ENCODE measurements at regions not wholly inside any gene's neighbourhood (a gene's known extent, or its start where the extent isn't known, plus 50 kb on each side); places are given as distances from the start of the nearest gene placed in this dataset.

DNA sequence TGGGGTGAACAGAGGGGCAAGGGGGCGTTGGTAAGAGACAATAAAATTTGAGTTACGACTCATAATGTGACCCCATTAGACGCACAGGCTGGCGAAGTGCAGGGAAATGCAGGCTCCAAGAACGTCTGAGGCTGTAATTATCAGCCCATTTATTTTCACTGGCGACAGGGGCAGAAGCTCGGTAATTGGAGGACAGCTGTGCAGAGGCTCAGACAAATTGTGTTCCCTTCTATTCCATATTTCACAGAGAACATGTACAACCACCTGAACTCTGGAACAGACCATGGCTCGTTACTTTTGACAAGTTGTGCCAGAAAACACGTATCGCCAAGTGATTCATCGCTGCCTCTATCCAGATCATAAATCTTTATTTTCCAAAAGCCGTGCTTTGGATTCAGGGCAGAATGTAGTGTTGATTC lies 137.3 kb upstream of the FRMD4A start:
- no peak for DNase-seq (ENCODE audit: low spot score)

DNA sequence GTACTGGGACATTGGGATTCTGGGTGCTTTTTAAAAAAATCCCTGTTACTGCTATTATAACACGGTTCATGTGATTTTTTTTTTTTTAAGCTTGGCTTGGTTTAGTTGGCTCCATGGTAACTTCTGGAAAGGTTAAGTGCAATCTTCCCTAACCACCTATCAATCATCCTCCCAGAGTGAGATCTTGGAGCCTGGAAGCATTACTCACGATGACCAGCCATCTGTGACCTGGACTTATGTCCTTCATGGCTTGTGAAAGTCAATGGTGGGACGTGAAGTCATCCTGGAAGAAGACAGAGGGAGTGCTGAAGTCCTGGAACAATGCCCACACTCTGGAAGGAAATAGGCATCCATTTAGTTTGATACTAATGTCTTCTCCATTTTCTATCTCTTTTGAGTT lies 135.5 kb upstream of the FRMD4A start:
- no peak for DNase-seq (ENCODE audit: low spot score)

DNA sequence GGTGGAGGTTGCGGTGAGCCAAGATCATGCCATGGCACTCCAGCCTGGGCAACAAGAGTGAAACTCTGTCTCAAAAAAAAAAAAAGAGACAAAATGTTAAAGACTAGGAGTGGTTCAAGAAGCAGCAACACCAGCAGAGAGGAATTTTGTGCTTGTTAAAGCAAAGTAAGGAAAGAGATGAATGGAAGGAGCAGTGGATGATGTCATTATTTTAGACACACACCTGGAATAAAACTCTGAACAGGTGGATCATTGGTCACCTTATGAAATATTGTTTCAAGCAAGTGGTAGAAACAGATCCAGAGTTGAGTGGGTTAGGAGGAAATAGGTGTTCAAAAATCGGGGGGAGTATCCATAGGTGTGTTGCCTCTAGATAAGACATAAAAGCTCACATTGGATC lies 129.7 kb upstream of the FRMD4A start:
- DNase-seq (ENCODE audit: low spot score) = no peak

DNA sequence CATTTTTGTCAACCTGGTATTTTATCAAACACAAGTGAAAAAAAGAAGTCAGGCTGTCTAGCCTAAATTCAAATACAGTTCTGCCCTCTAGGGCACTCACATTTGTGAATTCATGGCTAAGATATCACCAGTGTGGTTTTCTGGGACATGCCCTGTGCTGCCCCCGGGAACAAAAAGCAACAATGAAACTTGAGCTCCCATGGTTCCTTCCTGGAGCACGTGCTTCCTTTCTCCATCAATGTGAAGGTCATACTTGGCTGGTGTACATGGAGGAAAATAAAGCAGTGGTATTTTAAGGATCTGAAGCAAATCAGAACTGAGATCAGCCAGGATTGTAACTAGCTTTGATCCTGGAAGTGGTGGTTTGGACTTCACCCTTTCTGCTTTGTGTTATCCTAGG lies 128.9 kb upstream of the FRMD4A start:
- DNase-seq (ENCODE audit: low spot score) = no peak

DNA sequence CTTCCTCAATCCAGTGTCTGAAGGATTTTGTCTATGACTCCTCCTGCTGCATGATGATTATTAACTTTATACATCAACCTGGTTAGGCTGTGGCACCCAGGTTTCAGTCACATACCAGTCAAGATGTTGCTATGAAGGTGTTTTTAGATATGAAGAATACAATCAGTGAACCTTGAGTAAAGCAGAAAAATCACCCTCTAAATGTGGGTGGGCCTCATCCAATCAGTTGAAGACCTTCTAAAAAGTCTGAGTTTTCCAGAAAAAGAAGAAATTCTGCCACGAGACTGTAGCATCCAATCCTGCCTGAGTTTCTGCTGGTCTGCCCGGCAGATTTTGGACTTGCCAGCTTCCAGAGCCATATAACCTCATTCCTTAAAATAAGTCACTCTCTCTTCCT lies 126.1 kb upstream of the FRMD4A start:
- no peak for DNase-seq (ENCODE audit: low spot score)

DNA sequence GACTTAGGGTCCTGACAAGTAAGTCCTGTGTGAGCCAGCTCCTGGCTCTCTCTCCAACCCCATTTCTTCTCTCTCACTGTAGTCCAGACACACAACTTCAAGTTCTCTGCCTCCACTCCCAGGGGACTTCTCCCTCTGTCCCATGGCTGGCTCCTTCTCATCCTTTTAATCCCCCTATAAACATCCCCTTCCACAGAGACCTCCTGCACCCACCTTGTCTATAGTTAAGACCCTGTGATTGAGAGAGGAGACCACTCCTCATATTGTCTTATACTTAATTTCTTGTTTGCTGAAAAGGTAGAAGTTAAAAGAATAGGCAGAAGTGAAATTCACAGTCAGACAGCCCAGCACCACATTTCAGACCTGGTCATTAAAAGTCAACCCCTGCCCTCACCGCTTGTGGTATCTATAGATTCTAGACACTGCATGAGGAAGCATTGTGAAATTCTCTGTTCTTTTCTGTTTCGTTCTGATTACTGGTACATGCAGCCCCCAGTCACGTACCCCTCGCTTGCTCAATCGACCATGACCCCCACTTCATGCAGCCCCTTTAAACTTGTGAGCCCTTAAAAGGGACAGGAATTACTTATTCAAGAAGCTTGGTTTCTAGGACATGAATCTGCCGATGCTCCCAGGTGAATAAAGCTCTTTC lies 125.6 kb upstream of the FRMD4A start:
- no peak for DNase-seq (ENCODE audit: low spot score)

DNA sequence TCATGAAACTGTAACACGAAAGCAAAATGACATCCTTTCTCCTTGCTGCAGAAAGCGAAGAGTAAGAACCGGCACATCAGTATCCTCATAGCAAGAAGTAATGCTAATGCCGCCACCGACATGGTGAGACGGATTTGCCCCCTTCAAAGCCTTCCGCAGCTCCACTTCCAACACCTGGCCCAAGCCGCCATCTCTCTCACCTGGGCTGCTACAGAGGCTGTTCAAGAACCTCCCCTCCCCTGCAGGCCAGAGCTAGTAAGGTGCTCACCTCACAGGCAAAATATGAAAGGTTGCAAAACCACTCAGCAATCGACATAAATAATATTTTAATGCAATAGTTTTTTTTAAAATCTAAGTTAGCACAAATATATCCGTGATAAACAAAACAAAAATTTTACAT lies 123.9 kb upstream of the FRMD4A start:
- DNase-seq (ENCODE audit: low spot score) = no peak

DNA sequence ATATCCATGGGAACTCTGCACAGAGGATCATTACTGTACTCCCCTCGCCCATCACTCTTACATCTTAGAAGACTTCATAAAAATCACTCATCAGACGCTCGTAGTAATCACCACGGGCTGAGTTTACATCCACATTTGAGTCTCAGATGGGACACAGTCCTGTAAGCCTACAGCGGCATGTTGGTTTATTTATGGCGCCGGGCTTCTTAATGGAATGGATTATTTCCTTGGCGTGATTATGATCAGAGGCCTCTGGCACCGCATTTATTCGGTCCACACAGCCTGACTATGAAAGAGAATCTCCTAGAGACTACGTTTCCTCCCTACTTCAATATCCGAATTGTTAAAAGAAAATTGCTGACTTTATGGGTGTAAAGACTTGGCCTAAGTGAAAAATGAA lies 123.5 kb upstream of the FRMD4A start:
- no peak for DNase-seq (ENCODE audit: low spot score)

DNA sequence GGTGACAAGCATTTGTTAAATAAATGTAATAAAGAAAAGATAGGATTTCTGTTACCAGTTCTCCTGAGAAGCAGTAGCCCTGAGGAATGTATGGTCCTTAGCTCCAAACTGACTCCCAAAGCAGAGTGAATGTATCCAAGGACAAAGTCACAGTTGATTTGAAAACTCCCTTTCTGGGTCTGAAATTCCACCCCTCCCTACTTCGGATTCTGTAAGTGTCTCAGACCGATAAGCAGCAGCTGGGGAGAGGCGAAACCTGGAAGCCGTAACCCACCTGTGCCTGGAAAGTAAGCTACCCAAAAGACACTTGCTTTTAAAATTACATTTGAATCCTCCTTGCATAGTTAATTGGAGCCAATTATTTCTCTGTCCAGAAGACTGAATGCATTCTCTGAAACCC lies 122.9 kb upstream of the FRMD4A start:
- DNase-seq (ENCODE audit: low spot score) = no peak

DNA sequence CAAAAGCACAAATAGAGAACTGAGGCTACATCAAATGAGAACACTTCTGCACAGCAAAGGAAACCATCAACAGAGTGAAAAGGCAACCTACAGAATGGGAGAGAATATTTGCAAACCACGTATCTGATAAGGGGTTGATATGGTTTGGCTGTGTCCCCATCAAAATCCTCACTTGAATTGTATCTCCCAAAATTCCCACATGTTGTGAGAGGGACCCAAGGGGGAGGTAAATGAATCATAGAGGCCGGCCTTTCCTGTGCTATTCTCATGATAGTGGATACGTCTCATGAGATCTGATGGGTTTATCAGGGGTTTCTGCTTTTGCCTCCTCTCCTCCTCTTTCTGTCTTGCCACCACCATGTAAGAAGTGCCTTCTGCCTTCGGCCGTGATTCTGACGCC lies 120.6 kb upstream of the FRMD4A start:
- no peak for DNase-seq (ENCODE audit: low spot score)

DNA sequence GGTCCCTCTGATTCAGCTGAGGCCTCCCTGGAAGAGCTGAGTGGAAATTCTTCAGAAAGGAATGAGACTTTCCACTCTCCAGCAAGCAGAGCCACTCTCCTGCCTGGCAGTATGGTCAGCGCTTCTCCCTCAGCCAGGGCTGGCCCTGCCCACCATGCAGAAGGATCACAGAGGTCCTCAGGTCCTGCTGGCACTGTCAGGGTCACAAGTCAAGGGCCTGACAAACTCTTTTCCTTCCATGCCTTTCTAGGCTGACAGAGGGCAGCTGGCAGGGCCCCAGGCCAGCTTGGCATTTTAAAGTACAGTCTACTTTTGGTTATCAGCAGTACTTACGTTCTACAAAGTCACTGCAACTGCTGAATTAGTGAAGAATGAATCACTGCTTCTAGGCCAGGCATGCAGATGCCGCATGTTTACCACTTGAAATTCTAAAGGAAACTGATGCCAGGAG lies 119.3 kb upstream of the FRMD4A start:
- no peak for DNase-seq (ENCODE audit: low spot score)

DNA sequence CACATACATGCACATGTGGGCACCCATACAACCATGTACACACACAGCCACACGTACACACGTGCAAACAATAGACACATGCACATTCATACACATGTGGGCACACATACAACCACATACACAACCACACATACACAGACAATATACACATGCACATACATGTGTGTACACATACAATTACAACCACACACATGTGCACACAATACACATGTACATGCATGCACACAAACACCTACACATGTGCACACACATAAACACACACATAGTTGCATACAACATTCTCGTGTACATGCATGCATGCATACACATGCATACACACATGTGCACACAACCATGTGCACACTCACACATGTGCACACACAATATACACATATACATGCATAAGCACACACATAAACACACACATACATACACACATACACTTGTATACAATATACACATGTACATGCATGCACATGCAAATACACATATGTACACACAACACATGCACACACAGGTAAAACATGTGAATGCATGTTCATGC lies 118.6 kb upstream of the FRMD4A start:
- no peak for DNase-seq (ENCODE audit: low spot score)

DNA sequence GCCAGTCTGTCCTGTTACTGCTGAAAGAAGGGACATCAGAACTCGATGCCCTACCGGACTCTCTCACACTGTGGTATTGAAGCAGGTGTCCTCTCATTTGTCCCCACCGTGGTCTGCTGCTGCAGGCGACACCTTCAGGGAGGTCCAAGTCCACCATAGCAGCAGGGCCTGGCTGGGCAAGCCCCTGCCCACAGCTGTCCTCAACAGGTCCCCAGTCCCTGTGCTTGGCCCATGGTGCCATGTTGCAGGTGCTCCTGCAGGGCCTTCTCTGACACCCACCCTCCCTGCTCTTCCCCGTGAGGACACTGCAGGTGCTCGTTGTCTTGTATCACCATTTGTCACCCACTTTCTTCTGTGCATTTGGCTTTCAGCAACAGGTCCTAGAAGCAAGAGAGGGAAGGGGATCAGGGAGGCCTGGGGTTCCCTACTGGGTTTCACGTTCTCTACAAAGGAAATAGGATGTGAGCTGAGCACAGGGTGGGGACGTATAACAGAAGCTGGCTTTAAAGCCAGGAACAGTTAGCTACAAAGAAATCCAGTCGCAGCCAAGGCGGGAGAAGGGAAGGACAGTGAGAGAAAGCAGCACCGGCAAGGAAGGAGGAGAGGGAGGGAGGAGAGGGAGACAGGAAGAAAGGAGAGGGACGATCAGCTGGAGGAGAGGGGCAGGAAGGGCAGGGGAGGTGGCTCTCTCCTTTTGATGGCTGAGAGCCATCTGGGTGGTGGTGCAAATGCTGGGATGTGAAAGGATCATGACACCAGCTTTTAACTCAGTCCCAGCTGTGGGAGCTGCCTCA lies 117.7 kb upstream of the FRMD4A start:
- DNase-seq (ENCODE audit: low spot score) = no peak

DNA sequence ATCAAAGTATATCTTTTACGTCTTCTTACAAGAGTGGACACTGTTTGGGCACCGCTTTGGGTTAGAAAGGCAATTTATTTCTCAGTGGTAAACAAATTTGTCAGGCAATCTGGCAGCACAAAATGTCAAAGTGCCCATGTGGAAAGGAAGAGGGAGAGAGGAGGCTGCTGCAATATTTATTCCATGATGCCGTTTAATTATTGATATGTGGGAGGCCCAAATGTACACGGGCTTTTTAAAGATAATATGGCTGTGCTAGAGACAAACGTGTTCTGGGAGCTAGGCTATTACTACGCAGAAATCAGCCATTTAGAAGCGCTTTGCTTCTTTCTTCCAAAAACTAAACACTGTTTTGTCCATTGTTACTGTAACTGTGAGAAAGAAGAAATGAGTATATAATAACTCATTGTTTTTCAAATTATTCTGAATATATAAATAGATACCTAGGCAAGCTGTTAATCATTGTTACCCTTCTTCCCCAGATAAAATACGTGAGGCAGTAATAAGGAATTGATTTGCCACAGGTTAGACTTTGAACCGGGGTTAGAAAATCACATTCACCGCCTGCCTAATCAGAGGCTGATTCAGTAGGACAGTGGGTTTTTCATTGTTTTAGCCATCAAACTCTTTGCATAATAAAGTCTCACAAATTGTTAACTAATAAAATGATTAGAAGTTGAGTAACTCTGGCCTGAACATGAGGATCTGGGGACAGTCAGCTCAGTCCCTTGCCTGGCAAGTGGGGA lies 116.5 kb upstream of the FRMD4A start:
- no peak for DNase-seq (ENCODE audit: low spot score)

DNA sequence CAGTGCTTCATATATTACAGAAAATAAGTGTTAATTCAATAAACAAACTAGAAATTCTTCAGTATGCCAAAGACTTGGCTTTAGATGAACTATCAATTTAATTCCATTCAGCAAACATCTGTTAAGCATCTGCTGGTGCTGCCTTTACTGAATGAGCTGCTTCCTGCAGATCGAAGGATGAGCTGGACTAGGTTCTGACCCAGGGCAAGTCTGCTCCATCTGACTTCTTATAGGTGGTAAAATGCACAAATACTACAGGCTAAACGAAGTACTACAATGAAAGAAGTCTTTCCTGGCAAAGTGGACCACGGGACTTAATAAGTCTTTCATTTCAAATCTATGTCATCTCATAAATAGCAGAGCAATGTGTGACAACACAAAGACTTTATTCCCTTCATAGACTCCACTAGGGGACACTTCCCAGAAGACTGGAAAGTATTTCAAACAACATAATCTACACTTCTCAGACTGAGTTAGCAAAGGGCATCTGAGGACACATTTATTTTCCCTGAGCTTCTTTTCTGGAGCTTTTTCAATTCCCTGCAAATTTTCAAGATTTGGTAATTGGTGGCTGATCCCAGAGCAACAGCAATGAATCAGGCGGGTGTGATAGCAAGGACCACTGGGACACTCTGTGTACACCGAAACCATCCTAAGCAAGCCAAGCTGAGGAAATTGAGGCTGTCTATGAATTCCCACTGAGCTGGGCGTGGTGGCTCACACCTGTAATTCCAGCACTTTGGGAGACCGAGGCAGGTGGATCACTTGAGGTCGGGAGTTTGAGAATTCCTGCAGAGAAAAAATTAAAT lies 108.9 kb upstream of the FRMD4A start:
- DNase-seq (ENCODE audit: low spot score) = no peak

DNA sequence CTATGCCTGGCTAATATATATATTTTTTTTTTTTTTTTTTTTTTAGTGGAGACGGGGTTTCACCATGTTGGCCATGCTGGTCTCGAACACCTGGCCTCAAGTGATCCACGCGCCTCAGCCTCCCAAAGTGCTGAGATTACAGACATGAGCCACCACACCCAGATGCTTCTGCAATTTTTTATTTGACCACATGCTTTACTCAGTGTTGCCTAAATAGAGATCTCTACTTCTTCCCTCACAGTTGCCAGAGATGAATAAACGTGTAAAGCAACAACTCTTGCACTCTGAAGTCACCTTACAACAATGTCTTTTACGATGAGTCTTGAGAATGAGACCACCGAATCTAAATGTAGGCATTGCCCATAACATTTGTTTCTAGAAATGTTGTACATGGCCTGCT lies 107.9 kb upstream of the FRMD4A start:
- no peak for DNase-seq (ENCODE audit: low spot score)

DNA sequence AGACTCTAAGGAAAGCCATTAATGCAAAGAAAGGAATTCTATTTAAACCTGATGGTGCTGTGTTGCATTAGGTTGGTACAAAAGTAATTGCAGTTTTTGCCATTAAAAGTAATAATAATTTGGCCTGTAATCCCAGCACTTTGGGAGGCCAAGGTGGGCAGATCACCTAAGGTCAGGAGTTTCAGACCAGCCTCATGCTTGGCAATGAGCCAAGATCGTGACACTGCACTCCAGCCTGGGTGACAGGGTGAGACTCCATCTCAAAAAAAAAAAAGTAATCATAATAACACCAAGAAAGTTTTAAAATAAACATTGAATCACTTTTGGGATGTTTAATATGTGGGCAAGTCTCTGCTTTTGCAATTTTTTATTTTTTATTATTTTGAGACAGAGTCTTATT lies 107.3 kb upstream of the FRMD4A start:
- DNase-seq (ENCODE audit: low spot score) = no peak

DNA sequence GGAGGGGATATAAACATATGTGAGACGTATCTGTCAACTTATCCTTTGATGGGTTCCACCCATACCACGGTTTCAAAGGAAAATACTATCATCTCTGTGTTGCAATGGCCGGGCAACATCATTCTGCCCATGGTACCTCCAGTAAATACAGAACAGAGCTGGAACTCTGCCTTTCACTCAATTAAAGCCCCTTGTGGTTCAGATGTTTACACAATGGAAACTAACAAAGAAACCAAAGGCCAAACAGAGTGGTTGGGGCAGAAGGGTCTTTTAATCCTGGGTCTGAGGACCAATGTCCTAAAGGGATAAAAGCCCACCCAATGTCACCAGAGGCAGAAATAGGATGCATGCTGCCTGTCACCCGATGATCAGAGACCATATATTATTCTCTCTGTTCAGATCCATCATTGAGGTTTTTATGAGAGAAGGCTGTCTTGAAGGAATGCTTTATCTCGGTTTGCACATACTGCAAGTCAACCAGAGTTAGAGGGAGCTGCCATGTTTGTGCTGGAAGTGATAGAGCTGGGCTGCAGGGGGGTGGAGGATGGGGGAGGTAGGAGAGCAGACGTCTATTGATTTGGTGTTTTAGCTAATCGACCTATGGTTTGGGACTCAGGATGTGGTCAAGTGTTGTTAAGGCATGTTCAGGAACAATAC lies 105.4 kb upstream of the FRMD4A start:
- DNase-seq (ENCODE audit: low spot score) = no peak

DNA sequence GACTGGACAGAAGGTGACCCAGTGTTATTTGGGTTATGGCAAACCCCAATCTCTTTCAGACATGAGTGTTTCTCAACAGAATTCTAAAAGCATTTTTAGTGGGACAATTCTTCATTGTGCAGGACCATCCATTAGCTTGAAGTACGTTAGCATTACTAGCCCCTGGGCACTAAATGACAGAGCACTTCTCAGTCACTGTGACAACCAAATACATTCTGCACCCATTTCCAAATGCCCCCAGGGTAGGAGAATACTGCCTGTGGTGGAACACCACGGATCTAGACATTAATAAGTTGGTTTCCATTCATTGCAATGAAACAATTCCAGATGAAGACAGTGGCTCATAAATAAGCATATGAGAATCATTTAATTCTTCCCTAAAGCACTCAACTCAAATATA lies 102.4 kb upstream of the FRMD4A start:
- DNase-seq (ENCODE audit: low spot score) = no peak

DNA sequence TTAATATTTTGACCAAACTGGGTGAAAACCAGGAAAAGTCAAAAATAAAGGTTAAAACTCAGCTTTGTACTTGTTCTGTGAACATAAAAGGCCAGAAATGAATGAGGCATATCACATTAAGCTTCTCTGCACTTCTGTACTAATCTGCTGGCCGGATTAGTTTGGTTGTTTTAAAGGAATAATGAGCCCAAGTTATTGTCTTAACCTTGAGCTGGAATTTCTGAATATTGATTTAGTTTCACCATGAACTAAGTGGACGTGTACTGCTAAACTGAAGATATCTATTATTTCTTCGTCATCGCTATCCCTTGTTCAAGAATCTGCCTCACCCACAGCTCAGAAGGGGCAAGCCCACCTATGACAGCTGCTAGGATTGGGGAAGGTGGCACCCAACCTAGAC lies 101.1 kb upstream of the FRMD4A start:
- no peak for DNase-seq (ENCODE audit: low spot score)

DNA sequence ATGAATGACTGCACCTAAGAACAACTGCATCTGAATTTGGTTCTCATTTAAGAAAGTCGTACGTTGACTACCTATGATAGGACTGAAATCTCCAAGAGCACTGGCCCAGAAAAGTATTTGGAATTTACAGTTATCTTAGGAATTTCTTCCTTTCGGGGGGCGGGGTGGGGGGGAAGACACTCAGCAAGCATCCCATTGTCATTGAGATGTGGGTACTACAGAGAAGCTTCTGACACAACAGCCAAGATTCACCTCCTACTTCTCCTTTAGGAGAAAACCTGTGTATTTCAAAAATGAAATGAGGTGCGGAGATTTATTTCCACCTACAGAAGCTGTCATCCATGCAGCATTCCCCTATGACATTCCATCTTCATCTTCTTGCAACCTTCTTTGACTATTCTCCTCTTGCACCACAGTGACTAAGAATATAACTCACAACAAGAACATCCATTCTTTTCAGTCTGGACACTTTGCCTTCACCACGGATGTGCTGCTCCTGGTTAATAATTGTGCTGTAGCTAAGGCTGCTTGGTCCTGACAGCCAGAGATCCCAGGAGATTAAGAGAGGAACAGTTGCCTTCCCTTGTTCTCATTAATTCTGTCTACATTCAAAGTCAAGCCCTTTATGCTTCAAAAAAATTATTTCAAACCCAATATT lies 98.4 kb upstream of the FRMD4A start:
- DNase-seq (ENCODE audit: low spot score) = peak; percentile 46
